Sigmoid colon (tissue), 6 donors: ENCODE measurements at regions not wholly inside any gene's neighbourhood (a gene's known extent, or its start where the extent isn't known, plus 50 kb on each side); places are given as distances from the start of the nearest gene placed in this dataset.

Experiments used
- DNase-seq: peaks from one replicate; pipeline ENCODE4 v3.0.0-alpha.2; 2019
- H3K27ac ChIP-seq, 4 donors: fragments of 200-600 bp; sonication (generic); one replicate each; pipeline ENCODE4 v1.5.1; 2016 to 2019; ENCODE audit warnings: mild to moderate bottlenecking in 1 of 4
- H3K27me3 ChIP-seq, 3 donors: fragments of 200-600 bp; sonication (generic); one replicate each; pipeline ENCODE4 v1.5.1; 2019; ENCODE audit warnings: mild to moderate bottlenecking in 1 of 3
- H3K36me3 ChIP-seq, 4 donors: fragments of 200-600 bp; sonication (generic); one replicate each; pipeline ENCODE4 v1.5.1; 2016 to 2019
- H3K4me1 ChIP-seq, 4 donors: fragments of 200-600 bp; sonication (generic); one replicate each; pipeline ENCODE4 v1.5.1; 2017 to 2019
- H3K4me3 ChIP-seq, 4 donors: fragments of 200-600 bp; sonication (generic); one replicate each; pipeline ENCODE4 v1.5.1; 2017 to 2019; ENCODE audit warnings: mild to moderate bottlenecking in 2 of 4, moderate library complexity in 1 of 4
- H3K9me3 ChIP-seq, 4 donors: fragments of 200-600 bp in 3 of 4; sonication (generic) in 3 of 4; one replicate each; pipeline versions ENCODE4 v1.5.1 to v1.6.1; 2013 to 2019
- EP300 ChIP-seq, 4 donors: sonication (generic); formaldehyde crosslinking; IDR thresholded peaks; one replicate each; pipeline ENCODE4 v1.6.1; 2017; ENCODE audit warnings: antibody characterized with exemption in 4 of 4
- POLR2A ChIP-seq, 2 donors: fragments of 450-650 bp; IDR thresholded peaks; one replicate each; pipeline ENCODE4 v1.6.1; 2016; ENCODE audit warnings: antibody characterized with exemption in 2 of 2, mild to moderate bottlenecking in 2 of 2, moderate library complexity in 2 of 2
- POLR2AphosphoS5 ChIP-seq, 4 donors: sonication (generic); formaldehyde crosslinking; IDR thresholded peaks; one replicate each; pipeline ENCODE4 v1.6.1; 2017; ENCODE audit warnings: antibody characterized with exemption in 4 of 4
- WGBS, 2 donors: extraction: QIAGEN DNeasy Blood & Tissue Kit; methylation state at CpG; one replicate each; pipeline ENCODE4 v1.1.7; 2013; 5-methylcytosine and 5-hydroxymethylcytosine counted together
- intact Hi-C: fragments of 100-400 bp; cut with DNase I; formaldehyde crosslinking; loops from one replicate; pipeline ENCODE4 v1.15.1; 2023
- TF ChIP-seq, protein P1 (sequence below), 4 experiments: fragments of 450-650 bp in 3 of 4; fragments of 200-600 bp in 1 of 4; IDR thresholded peaks; one replicate each; pipeline ENCODE4 v1.5.1; 2016 to 2019; ENCODE audit warnings: antibody characterized with exemption in 4 of 4, mild to moderate bottlenecking in 3 of 4, moderate library complexity in 2 of 4
- donor health status: healthy with polysubstance abuse.
- donor health status: healthy.

DNA sequence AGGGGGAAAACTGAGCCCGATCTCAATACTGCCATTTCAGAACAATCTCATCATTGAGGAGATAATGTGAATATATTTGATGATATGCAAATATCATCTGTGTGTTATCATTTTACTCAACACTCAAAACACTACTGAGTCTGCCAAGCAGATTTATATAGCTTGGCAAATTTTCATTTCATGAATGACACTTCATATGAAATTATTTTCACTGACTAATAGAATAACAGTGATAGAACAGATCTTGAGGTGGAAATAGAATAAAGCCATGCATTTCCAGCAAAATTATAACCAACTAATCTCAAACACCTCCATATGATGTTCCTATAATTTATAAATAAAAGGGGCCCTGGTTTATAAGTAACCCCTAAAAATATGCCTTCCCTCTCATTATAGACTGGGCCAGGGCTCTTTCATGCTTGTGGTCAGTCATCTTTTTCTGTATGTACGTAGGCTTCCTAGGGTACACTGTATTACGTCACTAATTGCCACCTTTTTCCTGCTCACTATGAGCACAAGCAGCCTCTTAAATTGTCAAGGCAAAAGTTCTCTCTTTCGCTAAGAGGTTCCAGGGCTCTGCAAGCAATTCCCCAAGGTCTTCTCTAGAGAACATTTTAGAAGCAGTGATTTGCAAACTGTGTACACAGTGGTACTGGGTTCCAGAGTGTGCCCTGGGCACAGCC, 197.1 kb upstream of the FOXN3 start:
- H3K36me3 ChIP-seq: no peaks in the 10 kb centered on the region
- H3K4me3 ChIP-seq: no peak overlapping the region
- 75 to 92% methylated on average over 4 of the region's 4 CpGs for WGBS, 2 donors
- H3K27me3 ChIP-seq: no peaks in the 10 kb centered on the region
- H3K9me3 ChIP-seq: no peaks in the 10 kb centered on the region
- DNase-seq: no peak
- peaks cover 0 to 25% (median 8%) of the 10 kb centered on the region in 4 donors for H3K4me1 ChIP-seq
- intact Hi-C loops: loop anchor here (10.0 kb wide), 1 partner anchor 301 kb away; no protein-coding TSS in a partner anchor
- TF ChIP-seq, protein P1, sequence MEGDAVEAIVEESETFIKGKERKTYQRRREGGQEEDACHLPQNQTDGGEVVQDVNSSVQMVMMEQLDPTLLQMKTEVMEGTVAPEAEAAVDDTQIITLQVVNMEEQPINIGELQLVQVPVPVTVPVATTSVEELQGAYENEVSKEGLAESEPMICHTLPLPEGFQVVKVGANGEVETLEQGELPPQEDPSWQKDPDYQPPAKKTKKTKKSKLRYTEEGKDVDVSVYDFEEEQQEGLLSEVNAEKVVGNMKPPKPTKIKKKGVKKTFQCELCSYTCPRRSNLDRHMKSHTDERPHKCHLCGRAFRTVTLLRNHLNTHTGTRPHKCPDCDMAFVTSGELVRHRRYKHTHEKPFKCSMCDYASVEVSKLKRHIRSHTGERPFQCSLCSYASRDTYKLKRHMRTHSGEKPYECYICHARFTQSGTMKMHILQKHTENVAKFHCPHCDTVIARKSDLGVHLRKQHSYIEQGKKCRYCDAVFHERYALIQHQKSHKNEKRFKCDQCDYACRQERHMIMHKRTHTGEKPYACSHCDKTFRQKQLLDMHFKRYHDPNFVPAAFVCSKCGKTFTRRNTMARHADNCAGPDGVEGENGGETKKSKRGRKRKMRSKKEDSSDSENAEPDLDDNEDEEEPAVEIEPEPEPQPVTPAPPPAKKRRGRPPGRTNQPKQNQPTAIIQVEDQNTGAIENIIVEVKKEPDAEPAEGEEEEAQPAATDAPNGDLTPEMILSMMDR (IDR thresholded peaks at IDR 0.05): no peak
- no peak for TF ChIP-seq EP300 (IDR thresholded peaks at IDR 0.05)
- TF ChIP-seq POLR2A (IDR thresholded peaks at IDR 0.05): no peak
- TF ChIP-seq POLR2AphosphoS5 (IDR thresholded peaks at IDR 0.05): no peak
- H3K27ac ChIP-seq: no peak overlapping the region

DNA sequence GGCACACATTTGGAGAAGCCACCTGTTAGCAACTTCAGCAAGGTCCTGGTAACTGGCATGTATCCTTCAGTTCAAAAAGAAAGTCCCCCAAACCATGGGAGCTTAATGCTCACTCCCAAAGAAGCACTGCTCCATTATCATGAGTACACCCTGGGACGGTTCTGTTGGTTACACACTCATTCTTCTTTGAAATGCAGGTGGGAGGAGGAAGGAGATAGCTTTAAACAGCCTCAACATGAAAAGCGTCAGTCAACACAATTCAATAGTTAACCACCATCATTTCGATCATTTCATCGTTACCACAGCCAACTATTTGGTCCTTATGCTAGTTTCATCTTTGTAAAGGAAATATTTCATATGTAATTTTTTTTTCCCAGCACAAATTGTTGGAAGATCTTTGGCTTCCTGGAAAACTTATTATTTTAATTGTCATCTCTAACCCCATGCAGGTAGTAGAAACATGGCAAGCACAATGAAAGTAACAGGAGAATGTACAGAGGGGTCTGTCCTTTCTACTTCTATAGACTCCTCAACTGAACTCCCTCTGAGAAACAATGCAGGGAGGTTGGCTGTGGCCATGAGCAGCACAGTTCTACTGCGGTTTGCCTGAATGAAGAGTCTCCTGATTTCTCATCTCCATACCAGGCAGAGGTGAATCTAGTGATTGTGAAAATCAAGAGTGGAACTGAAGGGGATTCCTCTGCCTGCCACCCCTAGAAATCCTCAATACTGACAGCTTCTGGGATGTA, 196.4 kb upstream of the FOXN3 start:
- 79 to 87% methylated on average over 5 of the region's 5 CpGs for WGBS, 2 donors
- H3K27ac ChIP-seq: no peak overlapping the region
- peaks cover 0 to 25% (median 7%) of the 10 kb centered on the region in 4 donors for H3K4me1 ChIP-seq
- intact Hi-C loops: loop anchor here (10.0 kb wide), 1 partner anchor 301 kb away; no protein-coding TSS in a partner anchor
- no peaks in the 10 kb centered on the region for H3K27me3 ChIP-seq
- H3K4me3 ChIP-seq: no peak overlapping the region
- TF ChIP-seq EP300 (IDR thresholded peaks at IDR 0.05): no peak
- no peak for TF ChIP-seq POLR2A (IDR thresholded peaks at IDR 0.05)
- TF ChIP-seq, protein P1 (IDR thresholded peaks at IDR 0.05): no peak
- TF ChIP-seq POLR2AphosphoS5 (IDR thresholded peaks at IDR 0.05): no peak
- no peaks in the 10 kb centered on the region for H3K9me3 ChIP-seq
- H3K36me3 ChIP-seq: no peaks in the 10 kb centered on the region
- no peak for DNase-seq

DNA sequence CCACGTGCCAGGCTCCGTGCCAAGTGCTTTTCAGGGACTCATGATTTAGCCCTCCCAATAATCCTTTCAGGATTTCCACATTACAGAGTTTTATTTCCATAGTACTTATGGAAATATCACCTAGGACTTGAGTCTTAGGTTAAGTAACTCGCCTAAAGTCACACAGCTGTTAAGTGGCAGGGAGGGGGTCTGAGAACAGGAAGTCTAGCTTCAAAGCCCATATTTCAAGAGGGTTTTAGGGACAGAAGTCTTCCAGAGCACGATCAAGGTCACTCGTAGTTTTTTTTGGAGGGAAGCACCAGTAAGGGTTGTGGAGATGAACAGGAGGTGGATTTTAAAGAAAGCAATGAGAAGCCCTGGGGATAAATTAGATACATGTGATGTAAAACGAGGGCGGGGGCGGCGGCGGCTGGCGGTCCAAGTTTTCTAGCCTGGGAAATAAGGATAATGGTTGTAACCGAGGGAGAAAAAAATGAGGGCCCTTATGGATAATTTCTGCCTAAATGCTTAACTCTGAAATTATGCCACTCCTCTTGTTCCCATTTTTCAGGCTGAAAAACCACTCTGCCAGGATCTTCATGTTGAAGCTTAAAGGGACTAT, 192.6 kb upstream of the FOXN3 start:
- H3K9me3 ChIP-seq: peaks cover 0 to 5% (median 0%) of the 10 kb centered on the region in 4 donors
- WGBS, 2 donors: 84 to 94% methylated on average over 12 of the region's 12 CpGs
- no peak overlapping the region for H3K4me3 ChIP-seq
- H3K27me3 ChIP-seq: no peaks in the 10 kb centered on the region
- TF ChIP-seq POLR2AphosphoS5 (IDR thresholded peaks at IDR 0.05) (no peak), POLR2A (IDR thresholded peaks at IDR 0.05) (no peak), EP300 (IDR thresholded peaks at IDR 0.05) (no peak)
- TF ChIP-seq, protein P1 (IDR thresholded peaks at IDR 0.05): no peak
- no peak for DNase-seq
- no peak overlapping the region for H3K27ac ChIP-seq
- intact Hi-C loops: loop anchor here (10.0 kb wide), 1 partner anchor 305 kb away; no protein-coding TSS in a partner anchor
- H3K36me3 ChIP-seq: no peaks in the 10 kb centered on the region
- H3K4me1 ChIP-seq: peaks cover 0 to 5% (median 0%) of the 10 kb centered on the region in 4 donors

GRCh38 chr14:89607453-89607852, 190.4 kb upstream of the FOXN3 start:
- no peak overlapping the region for H3K27ac ChIP-seq
- intact Hi-C loops: no loop called here
- H3K4me1 ChIP-seq: no peaks in the 10 kb centered on the region
- no peak overlapping the region for H3K4me3 ChIP-seq
- TF ChIP-seq POLR2A (IDR thresholded peaks at IDR 0.05) (no peak), POLR2AphosphoS5 (IDR thresholded peaks at IDR 0.05) (no peak), EP300 (IDR thresholded peaks at IDR 0.05) (no peak)
- TF ChIP-seq, protein P1 (IDR thresholded peaks at IDR 0.05): no peak
- peaks cover 0 to 5% (median 0%) of the 10 kb centered on the region in 4 donors for H3K9me3 ChIP-seq
- H3K27me3 ChIP-seq: no peaks in the 10 kb centered on the region
- no peak for DNase-seq
- 91 to 96% methylated on average over 6 of the region's 6 CpGs for WGBS, 2 donors
- no peaks in the 10 kb centered on the region for H3K36me3 ChIP-seq
